Stimulated activated CD4-positive, alpha-beta T cell treated with anti-CD3 and anti-CD28 coated beads, Interleukin-12 subunit alpha, Interleukin-12 subunit beta, amount 100 ng/mL, for 4 hours (primary cell): ENCODE measurements at regions not wholly inside any gene's neighbourhood (a gene's known extent, or its start where the extent isn't known, plus 50 kb on each side); places are given as distances from the start of the nearest gene placed in this dataset.

Experiments used
- DNase-seq: peaks from one replicate; pipeline ENCODE4 v3.0.0-alpha.2; 2020

- no peak for DNase-seq
These were observed 273.5 kb upstream of the SEMA6D start for GRCh38 chr15:47443839-47444238.

DNA sequence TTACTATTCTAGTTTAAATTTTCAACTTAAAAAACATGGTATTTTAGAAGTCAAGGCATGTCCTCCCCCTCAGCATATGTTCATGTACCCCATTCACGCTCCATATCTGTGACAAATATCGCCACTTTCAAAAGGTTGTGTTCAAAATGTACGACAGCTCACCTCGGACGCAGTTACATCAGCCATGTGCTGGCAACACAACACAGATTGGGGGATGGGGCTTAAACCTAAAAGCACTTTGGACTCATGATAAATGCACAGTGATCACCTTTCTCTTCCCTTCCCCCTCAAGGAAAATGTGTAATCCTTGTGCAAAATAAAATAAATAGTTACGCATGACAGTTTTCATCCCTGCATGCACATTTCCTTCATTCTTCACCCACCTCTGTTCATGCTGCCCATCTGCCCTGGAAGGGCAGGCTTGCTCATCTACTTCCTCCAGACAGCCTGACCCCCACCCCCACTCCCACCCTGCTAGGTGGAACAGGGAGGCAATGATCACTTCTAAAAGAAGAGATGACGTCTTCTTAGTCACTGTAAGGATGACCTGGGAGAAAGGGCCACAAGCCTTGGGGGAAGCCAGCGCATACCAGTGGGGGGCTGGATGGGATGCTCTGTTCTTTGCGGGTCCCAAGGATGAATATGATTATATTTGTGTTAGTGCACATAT lies 271.4 kb upstream of the SEMA6D start:
- DNase-seq = no peak

- DNase-seq = no peak
These were observed 256.3 kb upstream of the SEMA6D start for GRCh38 chr15:47460795-47461573.

- no peak for DNase-seq
These were observed 255.6 kb upstream of the SEMA6D start for GRCh38 chr15:47461652-47462141.

- no peak for DNase-seq
These were observed 250.9 kb upstream of the SEMA6D start for GRCh38 chr15:47466357-47466756.

GRCh38 chr15:47470983-47471382 lies 246.3 kb upstream of the SEMA6D start:
- no peak for DNase-seq

DNA sequence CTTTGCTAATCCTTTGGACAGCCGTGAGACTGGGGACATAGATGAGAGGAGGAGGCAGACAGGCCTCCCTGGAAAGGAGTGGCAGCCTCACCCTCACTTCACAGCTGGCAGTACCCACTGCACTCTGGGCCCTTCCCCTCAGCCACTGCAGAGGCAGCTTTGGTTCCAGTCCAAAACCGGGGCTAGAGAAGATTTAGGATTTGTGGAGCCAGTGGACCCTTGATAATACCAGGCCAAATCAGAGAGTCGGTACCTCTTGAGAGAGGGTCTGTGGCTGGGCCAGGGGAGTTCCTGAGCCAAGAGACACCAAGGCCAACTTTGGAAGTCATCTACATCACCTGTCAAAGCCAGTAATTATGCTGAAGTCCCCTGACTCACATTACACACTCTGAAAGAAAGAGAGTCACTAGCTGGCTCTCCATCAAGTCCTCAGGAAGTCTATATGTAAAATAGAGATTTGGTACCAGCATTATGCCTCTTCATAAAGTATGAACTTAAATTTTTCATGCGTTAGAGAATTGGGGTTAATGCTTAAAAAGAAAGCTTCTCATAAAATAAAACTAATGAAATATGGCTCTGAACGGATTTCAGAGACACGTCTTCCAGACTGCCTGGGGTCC lies 244.1 kb upstream of the SEMA6D start:
- no peak for DNase-seq

GRCh38 chr15:47473832-47474231 lies 243.5 kb upstream of the SEMA6D start:
- no peak for DNase-seq

GRCh38 chr15:47475336-47475735 lies 242.0 kb upstream of the SEMA6D start:
- DNase-seq = no peak

DNA sequence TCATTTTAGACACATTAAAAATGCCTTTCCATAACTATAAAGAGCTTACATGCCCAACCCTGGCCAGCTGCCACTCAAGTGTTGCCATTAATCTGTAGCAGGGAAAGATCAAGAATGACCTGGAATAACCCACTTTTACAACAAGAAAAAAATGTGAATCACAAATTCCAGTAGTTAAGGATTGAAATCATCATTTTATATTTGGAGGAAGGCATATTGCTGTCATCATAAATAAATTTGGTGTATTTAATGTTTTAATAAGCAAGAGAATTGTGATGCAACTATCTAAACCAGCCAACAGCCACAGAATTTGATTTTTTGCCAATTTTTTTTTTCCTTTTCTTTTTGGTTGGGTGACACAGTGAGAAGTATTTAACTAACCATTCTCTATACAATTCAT lies 240.0 kb upstream of the SEMA6D start:
- no peak for DNase-seq

- DNase-seq = no peak
These were observed 233.2 kb upstream of the SEMA6D start for GRCh38 chr15:47484059-47484458.

DNA sequence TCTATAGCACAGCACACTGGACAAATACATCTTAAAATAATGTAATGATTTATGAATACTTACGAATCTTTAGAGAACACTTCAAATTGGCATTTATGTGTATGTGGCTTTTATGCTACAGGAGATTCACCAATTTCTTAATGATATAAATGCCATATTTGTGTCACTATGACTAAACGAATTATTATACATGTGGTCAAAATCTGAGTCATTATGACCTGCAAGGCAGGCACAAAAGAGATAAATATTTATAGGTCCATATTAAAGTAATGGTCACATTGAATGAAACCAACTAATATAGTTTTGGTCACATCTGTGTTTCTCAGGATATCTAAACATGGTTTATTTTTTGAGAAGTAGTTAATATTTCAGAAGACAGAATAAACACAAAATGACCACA lies 232.3 kb upstream of the SEMA6D start:
- DNase-seq = no peak

DNA sequence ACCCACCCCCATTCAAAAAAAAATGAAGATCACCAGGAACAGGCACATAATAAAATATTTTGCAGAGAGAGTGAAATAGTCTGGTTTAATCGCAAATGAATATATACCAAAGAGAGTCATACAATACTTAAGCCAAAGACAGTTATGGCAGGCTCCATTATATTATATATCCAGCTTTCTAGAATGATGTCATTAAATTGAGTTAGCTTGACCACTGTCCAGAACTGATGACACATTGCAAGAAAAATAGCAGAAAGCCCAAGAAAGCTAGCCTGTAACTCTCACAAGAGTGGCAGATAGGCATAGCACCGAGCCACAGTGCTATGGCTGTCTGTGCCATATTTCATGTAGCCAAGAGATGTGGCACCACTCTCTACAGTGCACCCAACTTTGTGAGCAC lies 231.9 kb upstream of the SEMA6D start:
- no peak for DNase-seq

DNA sequence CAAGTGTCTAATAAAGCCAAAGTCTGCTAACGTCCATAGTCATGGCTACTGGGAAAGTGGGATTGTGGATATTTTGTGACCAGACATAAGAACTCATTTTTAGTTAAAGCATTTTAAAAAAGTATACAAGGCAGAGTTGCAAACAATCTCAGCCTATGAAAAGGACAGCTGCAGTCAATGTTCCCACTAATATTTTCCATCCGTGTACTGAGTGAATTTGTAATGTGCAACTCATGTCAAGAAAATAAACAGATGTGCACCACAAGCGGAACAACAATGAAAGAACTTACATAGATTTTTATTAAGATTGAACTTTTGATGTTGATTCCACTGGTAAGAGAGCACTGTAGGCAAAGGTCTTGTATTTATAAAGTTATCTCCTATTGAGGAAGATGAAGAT lies 231.3 kb upstream of the SEMA6D start:
- no peak for DNase-seq

DNA sequence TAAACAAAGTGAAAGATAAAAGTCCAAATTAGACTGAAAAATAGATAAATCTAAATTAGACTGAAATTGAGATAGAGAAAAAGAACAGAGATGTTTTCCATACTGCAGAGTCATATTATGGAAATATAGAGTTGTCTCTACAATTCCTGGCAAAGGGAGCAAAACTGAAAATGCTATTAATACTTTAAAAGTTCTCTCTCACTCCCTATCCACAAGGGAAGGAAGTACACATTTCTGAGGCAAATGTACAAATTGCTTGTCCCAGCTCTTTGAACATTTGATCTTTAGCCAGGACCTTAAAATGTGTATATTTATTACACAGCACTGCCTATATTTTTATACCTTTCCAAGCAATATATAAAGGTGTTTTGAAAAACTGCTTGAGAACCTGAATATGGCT lies 225.1 kb upstream of the SEMA6D start:
- DNase-seq = no peak

- DNase-seq = no peak
These were observed 223.7 kb upstream of the SEMA6D start for GRCh38 chr15:47493357-47494247.

DNA sequence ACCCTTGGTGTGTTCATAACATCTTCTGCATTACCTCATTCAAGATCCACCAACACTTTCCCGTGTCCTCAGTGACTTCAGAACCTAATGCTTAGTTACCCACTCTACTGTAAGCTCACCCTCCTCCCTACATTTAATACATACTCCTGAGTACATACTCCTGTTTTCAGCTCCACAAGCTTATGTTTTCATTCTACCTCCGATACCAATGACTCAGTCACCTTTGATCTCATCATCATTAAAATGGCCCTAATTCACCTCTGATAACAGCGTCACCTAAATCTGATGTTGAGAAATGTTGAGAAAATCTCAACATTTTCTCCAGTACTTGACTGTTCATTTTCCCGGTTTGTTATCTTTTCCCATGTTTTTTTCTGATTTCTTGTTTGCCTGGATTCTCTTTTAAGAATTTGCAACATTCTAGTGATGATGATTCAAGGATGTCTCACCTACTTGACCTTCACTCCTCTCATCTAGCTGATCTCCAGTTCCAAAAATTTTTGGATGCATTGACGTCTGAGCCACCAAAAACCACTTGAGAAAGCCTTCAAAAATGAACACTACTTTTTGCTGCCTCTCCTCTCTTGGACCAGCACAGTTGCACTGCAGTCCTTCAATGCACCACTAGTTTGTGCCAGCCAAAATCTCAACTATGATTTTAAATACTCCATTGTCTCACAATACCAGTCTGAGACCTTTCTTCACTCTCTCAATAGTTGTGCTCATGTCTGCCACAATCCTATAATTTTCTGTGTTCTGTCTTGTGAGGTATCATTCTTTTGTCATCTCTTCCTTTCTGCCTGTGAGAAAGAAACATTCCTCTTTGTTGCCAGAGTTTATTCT lies 220.7 kb upstream of the SEMA6D start:
- no peak for DNase-seq

- DNase-seq = no peak
These were observed 216.5 kb upstream of the SEMA6D start for GRCh38 chr15:47500842-47501241.

GRCh38 chr15:47502041-47502440 lies 215.3 kb upstream of the SEMA6D start:
- DNase-seq = no peak

GRCh38 chr15:47503876-47504275 lies 213.4 kb upstream of the SEMA6D start:
- DNase-seq = no peak

DNA sequence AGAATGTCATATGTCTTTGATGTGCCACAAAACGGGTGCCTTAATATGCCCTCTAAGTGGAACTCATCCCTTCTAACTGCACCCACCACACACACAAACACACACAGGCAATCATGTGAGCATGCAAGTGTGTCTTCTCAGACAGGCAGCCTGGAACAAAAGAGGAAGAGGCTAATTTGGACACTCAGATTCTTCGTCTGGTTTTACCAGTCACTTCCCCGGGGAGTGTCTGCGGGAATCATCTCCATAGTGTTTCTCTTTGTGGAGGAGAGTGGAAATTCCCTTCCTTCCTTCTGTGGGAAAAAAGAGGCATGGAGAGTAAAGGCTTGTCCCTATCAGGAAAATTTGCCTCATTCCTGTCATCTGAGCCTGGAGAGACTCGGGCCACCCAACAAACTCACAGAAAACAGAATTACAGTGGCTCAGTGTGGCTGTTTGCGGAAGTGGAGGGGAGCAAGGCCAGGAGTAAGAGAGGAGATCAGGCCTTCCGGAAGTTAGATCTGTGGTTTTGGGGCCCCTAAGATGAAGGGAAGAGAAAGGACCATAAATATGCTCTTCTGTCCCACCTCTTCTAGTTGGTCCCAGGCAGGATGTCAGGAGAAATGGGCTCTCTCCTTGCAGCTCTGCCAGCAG lies 212.6 kb upstream of the SEMA6D start:
- DNase-seq = no peak
